HG03135 (cell line): ENCODE measurements at regions not wholly inside any gene's neighbourhood (a gene's known extent, or its start where the extent isn't known, plus 50 kb on each side); places are given as distances from the start of the nearest gene placed in this dataset.

Experiments used
- ATAC-seq: cut with Tn5 transposase; IDR thresholded peaks from one replicate; pipeline ENCODE4 v1.9.1; 2021; ENCODE audit warnings: mild to moderate bottlenecking, moderate library complexity; ENCODE audit not compliant: unreplicated experiment

DNA sequence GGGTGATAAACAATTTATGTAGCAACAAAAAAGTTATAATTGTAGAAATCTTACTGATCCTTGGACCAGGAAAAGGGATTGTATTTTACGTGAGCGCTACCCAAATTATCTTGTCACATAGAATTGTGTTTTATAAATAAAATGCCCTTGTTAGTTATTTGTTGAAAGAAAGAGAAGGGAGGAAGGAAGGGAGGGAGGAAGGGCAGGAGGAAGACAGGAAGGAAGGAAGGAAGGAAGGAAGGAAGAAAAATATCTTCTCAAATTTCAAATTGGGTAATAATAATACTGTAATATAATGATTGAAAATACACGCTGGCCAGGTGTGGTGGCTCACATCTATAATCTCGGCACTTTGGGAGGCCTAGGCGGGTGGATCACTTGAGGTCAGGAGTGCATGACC is 206.2 kb upstream of the TLL1 start:
- no peak for ATAC-seq

DNA sequence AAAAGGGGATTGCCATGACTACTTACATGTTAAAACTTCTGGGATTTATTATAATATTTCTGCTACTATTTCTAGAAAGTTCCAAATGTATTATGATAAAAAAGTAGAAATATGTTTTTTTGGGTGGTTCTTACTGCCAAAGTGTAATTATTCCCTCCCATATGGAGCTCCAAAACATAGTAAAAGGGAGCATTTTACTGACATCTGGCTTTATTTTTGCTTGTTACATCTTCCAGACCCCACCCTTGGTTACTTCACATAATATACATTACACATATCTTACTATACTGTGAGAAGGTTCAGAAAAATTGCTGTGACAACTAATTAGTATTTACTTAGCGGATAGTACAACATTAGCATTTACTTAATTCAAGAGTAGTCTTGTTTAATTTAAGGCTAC is 205.1 kb upstream of the TLL1 start:
- no peak for ATAC-seq

DNA sequence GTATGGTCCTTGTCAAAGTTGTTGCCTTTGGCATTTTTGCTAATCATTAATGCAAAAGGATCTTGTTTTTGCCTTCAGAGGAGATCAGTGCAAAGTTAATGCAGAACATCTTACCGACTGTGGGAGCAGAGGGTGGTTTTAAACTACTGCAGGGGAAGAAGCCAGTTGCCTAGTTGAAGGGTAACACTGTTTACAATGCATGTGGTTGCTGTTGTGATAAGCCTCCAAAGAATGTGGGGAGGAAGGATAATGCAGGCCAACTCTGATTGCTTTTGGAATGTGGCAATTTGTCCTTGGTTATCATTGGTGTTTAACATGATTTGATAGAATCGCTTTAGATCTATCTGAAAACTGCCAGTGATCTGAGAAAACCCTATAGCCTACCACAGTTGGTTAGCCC is 204.3 kb upstream of the TLL1 start:
- no peak for ATAC-seq

DNA sequence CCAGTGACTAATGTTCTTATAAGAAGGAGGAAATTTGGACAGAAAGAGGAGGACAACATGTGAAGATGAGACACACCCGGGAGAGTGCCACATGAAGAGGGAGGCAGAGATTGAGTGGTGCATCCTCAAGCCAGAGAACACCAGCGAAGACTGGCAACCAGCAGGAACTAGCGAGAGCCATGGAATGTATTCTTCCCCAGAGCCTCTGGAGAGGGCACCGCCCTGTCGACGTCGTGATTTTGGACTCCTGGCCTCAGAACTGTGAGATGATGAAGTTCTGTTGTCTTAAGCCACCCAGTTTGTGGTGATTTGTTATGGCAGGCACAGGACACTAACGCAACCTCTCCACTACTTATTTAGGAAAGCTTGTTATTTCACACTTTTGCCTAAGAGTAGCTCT is 196.0 kb upstream of the TLL1 start:
- ATAC-seq: no peak

DNA sequence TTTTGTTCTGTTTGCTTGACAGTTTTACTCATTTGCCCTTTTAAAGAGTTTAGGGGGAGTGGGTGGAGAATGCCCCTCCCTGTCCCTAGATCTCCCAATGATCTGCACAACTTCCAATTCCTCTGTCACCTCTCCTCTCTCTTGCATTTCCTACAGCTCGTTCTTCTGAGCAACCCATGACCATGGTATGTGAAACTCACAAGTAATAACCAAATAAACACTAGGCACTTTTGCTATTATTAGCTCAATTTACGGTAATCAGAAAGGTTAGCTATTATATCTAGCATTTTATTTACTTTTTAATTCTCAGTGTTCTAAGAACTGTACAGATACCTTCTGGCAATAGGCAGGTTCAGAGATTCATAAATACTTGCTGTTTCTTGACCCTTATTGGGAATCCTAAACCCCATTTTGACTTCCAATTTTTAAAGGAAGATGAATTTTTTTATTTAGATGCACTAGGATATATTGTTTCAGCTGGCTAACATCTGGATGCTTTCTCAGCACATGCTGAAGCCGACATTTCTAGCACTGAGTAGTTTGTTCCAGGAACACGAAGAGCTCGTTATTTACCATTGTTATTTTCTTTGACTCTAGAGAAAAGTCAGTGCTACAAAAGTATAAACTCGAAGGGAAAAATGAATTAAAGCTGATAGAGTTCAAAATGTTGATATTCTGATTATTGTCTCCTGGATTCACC is 194.7 kb upstream of the TLL1 start:
- ATAC-seq: no peak

DNA sequence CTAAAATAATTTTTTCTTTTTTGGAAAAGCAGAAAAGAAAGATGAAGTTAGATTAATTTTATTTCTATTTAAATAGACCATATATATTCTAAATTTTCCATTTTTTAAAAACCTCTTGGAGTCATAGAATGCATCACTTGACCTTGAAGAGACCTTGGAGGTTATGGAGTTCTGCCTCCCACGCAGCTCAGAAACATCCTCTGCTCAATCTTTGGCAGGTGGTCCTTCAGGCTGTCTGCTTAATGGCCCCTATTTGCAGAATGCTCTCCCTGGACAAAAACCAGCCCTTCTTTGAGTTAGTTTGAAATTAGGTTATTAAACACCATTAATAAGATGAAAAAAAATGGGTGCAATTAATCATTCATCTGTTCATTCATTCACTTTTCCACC is 194.1 kb upstream of the TLL1 start:
- no peak for ATAC-seq

DNA sequence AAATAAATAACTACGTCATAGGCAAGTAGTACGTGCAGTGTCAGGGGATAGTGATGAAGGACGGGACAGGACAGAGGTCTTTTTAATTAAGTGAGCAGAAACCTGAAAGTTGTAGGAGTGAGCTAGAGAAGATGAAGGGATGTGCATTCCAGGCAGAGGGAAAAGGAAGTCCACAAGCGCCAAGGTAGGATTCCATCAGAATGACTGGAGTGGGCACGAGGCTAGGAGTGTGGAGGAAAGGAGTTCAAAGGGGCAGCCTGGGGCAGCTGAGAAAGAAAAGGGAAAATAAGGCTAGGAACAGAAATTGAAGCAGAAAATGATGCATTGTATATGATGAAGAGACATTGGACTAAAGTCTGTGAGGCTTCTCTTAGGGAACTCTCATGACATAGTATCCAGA is 192.2 kb upstream of the TLL1 start:
- no peak for ATAC-seq

DNA sequence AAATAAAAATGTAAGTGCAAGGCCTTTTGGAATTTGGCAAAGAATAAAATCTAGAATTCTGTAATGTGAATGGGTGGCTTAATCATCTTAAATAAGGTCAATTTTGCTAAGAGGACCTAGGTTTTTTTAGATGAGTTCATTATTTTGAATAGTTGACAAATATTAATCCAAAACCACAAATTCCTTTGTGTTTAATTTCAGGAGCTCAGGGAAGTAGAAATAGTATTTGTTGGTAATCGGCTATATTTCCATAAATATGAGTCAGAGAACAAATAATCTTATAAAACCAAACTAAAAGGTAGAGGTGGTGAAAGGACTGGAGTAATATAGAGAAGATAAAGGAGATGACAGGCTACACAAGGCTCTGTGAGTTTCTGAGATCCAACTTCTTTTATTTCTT is 190.4 kb upstream of the TLL1 start:
- ATAC-seq: no peak

DNA sequence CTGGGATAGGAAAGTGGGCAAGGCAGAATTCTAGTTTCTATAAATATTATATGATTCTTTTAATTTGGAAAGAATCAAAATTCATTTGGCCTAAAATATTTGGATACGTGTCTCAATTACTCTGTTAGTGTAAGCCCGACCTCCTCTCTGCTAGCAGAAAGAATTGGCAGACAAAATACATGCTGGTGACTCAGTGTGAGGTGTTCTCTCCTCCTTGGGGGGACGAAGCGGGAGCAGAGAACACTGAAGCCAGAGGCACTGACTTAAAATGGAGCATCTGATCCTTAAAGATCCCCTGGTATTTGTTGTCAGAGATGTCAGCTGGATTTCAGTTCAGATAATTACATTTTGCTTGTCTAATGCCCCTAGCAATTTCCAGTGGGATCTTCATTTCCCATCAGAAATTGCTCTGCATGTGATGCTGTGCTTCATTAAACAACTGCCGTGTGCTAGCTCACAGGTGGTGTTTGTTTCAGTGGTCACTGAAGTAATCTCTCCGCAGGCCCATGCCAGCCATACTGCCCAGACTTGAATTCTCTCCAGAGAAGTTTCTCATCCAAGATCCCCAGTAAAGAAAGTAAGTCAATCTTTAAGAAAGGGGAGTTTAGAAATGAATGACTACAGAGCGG is 188.7 kb upstream of the TLL1 start:
- ATAC-seq: no peak

DNA sequence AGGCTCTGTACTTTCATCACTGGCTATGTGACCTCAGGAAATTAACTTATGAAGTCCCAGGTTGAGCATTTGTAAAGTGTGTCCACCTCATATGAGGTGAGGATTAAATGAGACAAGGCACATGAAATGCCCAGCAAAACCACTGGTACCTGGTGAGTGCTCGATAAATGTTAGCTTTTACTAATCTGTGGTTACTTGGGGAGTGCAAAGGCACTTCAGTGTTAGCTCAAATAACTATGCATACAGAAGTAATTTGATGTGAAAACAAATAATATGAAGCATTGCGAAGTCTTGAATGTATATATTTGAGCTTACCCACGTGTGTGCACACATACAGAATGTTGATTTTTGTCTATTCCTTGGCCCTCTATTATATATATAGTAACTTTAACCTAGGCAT is 186.3 kb upstream of the TLL1 start:
- no peak for ATAC-seq

DNA sequence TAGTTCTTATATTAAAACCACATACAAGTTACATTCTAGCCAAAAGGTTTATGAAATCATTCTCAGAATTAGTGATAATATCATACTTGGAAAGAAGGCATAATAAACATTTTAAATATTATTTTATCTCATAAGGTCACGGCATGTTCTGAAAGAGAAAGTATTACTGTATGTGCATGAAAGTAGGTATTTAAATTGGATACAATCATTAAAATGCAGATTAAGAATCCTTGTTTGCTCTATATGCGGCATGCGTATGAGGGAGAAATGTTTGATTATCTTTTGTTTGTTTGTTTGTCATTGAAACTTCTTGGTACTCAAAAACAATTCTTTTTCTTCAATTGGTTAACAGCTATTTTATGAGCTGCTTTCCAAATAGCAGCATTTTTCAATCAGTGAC is 183.9 kb upstream of the TLL1 start:
- no peak for ATAC-seq

DNA sequence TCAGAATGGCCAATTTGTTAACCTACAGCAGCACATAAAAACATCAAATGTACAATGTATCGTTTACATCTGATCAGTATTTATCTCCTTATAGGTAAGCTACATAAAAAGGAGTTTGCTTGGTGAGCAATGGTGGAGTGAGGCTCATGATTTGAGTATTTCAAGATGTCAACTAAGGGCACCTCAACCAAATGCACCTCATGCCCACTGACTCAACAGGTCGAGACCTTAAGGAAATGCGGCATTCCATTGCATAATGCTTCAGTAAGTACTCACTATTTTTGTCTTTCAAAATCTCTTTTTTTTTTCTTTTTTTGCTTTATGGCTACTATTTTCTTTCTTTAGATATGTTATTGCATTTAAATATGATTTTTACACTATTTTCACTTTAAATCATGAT is 181.0 kb upstream of the TLL1 start:
- no peak for ATAC-seq

DNA sequence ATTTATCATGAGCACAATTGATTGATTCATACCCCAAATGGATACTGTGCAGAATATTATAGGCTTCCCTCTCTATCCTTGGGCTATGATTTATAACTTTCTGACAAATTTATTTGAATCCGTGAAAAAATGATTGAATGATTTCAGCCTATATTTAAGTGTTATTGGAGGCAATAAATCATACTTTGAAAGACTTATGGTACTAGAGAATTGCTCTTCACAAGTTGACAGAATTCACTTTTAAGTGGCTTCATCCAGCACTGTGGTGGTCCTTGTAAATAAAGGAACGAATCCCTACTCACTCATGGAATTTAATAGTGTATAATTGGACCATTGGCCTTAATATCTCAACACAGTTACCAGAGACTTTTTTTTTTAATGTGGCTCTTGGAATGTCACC is 174.8 kb upstream of the TLL1 start:
- ATAC-seq: no peak

DNA sequence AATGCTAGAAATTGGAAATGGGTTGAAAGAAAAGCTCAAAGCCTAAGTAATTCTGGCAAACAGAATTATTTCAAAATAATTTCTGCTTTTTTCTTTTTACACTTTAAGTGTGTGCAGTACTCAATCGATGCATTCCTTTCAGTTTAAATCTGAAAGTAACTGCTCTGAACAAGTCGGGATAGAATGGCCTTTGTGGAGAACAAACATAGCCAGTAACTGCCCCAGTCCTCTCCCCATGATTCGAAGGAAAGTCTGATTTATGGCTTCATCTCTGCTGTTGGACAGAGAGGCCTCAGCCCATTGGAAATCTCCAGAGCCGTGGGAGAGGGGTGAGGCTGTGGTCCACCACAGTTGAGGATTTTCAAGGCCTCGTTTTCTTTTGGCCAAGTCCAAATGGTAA is 174.0 kb upstream of the TLL1 start:
- no peak for ATAC-seq

DNA sequence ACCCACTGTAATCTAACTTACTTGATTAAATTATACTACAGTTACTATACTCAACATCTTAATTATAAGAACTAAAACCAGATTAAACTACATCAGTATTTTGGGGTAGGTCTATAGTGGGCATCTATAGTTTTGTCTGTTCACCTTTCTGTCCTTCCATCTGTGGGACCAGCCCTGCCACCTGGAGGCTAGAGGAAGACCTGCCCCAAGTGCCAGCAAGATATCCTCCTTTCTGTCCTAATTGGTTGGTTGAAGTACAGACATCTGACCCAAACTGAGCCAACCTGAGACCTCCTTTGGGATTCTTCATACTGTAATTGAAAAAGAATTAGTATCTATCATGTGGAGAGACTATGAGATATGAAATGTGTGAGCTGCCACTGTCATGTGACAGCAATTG is 172.2 kb upstream of the TLL1 start:
- no peak for ATAC-seq

DNA sequence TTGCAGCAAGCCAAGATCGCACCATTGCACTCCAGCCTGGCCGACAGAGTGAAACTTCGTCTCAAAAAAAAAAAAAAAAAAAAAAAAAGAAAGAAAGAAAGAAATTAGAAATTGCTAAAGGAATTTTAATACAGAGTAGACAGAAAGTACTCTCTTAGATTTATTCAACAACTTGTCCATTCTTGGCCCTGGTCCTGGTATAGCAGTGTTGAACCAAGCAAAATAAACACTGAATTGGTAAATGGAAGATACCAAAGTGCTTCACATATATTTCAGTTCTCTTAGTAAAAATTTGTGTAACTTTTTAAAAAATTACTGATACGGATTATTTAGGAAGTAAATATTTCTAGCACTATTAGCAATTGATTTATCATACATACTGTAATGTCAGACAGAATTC is 165.9 kb upstream of the TLL1 start:
- ATAC-seq: no peak

DNA sequence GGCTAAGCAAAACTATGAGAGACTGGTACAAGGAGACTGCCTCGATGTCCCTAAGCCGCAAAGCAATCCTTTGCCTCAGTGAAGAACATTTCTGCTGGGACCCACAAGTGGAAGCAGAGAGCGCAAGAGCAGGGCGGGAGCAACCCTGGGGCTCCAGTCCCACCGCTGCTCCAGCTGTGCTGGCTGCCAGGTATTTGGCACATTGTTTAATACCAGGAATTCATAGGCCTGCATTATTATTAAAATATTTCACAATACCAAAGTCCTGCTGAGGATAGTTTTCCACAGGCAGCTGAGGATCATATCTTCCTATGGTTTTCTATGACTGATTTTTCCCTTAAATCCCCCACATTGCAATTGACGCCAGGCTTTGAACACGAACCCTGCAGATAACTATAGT is 163.5 kb upstream of the TLL1 start:
- no peak for ATAC-seq

DNA sequence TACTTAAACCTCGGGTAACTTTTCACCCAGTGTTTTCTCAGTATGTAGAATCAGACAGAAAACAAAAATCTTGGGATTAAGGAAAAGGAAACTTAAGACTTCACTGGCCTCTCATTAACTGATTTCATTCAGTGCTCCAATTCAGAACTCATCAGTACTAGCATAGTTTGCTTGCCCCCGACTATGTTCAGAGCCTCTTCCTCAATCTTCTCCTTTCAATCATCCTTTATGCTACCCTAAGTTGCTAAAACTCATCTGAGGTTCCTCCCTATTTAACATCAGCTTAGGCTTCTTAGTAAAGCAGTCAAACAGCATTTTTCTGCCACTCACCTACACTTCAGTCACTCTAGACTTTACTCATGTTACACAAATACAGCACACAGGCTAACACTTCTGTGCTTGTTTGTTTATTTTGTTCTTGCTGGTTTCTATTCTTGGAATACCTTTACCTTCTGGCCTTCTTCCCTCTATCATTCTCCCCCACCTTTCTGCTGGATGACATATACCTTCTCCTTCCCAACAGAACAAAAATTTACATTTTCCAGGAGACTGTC is 163.0 kb upstream of the TLL1 start:
- no peak for ATAC-seq

DNA sequence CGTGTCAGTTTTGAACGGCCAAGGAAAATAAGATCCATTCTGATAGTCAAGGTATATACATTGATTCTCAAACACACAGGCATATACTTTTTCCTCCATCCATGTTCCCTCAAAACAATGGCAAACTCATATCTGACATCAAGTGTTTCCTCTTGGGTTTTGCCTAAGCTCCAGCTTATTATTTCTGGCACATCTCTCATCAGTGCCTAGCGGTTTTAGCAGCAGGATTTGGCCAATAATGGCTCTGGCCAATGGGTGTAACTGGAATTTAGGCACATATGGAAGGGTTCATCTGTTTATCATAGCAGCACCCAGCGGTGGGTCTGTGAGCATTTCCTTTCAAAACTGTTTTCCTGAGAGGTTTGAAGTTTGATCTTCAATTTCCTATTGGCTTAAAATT is 161.6 kb upstream of the TLL1 start:
- ATAC-seq: no peak

DNA sequence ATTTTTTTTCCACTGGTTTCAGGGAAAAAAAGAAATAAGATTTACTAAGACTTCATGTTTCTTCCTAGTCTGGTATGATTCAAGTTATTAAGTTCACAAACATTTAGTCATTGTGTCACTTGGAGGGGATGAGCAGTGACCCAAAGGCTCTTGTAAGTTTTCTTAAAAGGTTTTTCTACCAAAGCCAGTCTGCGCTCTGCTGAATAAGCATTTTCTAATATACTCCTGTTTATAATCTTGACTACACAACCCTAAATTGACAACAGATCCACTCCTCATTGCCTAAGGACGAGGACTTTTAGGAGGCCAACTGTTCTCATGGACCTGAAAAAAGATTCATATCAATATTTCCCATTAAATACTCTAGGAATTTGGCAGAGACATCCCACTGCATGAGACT is 161.1 kb upstream of the TLL1 start:
- no peak for ATAC-seq

DNA sequence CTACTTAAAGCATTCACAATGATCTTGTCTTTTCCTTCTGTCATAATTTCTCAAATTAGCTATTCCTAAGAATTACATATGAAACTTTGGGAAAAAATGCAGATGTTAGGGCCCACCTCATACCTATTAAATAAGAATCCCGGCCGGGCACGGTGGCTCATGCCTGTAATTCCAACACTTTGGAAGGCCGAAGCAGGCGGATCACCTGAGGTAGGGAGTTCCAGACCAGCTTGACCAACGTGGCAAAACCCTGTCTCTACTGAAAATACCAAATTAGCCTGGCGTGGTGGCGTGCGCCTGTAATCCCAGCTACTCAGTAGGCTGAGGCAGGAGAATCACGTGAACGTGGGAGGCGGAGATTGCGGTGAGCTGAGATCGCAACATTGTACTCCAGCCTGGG is 158.4 kb upstream of the TLL1 start:
- ATAC-seq: no peak

DNA sequence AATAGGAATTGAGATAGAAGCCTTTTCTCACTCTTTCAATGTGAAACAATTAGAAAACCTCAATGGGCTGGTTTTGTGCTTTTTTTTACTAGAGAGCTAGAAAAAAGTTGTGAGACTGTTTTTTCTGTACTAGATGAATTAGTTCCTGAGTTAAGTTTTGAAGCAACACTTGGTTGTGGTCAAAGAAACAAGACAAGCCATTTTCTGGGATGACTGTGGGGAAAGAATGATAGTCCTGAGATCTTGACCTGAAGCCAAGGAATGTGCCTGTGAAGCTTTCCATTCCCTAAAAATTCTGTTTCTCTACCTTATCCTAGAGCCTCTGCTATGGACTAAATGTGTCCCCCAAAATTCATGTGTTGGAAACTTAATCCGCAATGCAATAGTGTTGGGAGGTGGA is 157.8 kb upstream of the TLL1 start:
- no peak for ATAC-seq

DNA sequence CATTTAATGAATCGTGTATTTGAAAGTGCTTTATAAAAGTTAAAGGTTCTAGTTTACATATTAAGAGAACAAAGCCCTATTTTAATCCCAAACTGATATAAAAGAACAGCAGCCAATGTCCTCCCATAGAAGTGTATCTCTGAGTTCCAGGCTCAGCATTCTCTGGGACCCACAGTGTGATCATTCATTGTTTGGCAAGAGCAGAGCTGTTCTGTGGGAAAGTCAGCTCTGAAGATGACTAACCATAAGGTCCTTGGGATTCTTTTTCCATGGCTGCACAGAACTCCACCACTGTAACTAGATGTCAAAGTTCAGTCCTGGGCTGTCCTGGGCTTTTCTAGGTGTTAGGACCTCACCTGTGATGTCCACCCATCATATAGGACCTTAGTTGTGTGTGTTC is 157.0 kb upstream of the TLL1 start:
- no peak for ATAC-seq
